SHP77 (cell line): ENCODE measurements at regions not wholly inside any gene's neighbourhood (a gene's known extent, or its start where the extent isn't known, plus 50 kb on each side); places are given as distances from the start of the nearest gene placed in this dataset.

Experiments used
- DNase-seq, 2 experiments: peaks; one replicate each; lab custom pipeline; 2025; lab: John Stamatoyannopoulos, UW

GRCh38 chr7:48703466-48703865, 220.9 kb upstream of the CDC14C start:
- no peak for DNase-seq

GRCh38 chr7:48708122-48708521, 216.2 kb upstream of the CDC14C start:
- no peak for DNase-seq

GRCh38 chr7:48708635-48709034, 215.7 kb upstream of the CDC14C start:
- no peak for DNase-seq

GRCh38 chr7:48710995-48711394, 213.4 kb upstream of the CDC14C start:
- no peak for DNase-seq

- peak; percentile 94 to 95 for DNase-seq
Measured at GRCh38 chr7:48718731-48719378, 205.5 kb upstream of the CDC14C start.

- no peak for DNase-seq
Measured at GRCh38 chr7:48728799-48729198, 195.5 kb upstream of the CDC14C start.

- DNase-seq: peak in 1 of 2 experiments; percentile 39
Measured at GRCh38 chr7:48734695-48735406, 189.5 kb upstream of the CDC14C start.

GRCh38 chr7:48741545-48741944, 182.8 kb upstream of the CDC14C start:
- DNase-seq: no peak

- no peak for DNase-seq
Measured at GRCh38 chr7:48742079-48742798, 182.1 kb upstream of the CDC14C start.

GRCh38 chr7:48748081-48748833, 176.1 kb upstream of the CDC14C start:
- DNase-seq: no peak

GRCh38 chr7:48755061-48755555, 169.2 kb upstream of the CDC14C start:
- no peak for DNase-seq

GRCh38 chr7:48759431-48760080, 164.8 kb upstream of the CDC14C start:
- DNase-seq: no peak

- no peak for DNase-seq
Measured at GRCh38 chr7:48760528-48761265, 163.7 kb upstream of the CDC14C start.

GRCh38 chr7:48780862-48781261, 143.5 kb upstream of the CDC14C start:
- DNase-seq: peak in 1 of 2 experiments; percentile 53

- DNase-seq: peak; percentile 79 to 86
Measured at GRCh38 chr7:48781752-48782151, 142.6 kb upstream of the CDC14C start.

- DNase-seq: peak; percentile 99
Measured at GRCh38 chr7:48782511-48782910, 141.8 kb upstream of the CDC14C start.

GRCh38 chr7:48786951-48787350, 137.4 kb upstream of the CDC14C start:
- DNase-seq: peak; percentile 92 to 93

GRCh38 chr7:48803250-48803649, 121.1 kb upstream of the CDC14C start:
- DNase-seq: no peak

GRCh38 chr7:48806731-48807130, 117.6 kb upstream of the CDC14C start:
- DNase-seq: no peak

- DNase-seq: no peak
Measured at GRCh38 chr7:48811071-48811470, 113.3 kb upstream of the CDC14C start.

- DNase-seq: peak in 1 of 2 experiments; percentile 62
Measured at GRCh38 chr7:48813472-48813871, 110.9 kb upstream of the CDC14C start.
